Kidney epithelial cell (primary cell): ENCODE measurements at regions not wholly inside any gene's neighbourhood (a gene's known extent, or its start where the extent isn't known, plus 50 kb on each side); places are given as distances from the start of the nearest gene placed in this dataset.

Source experiments
- DNase-seq: peaks from one replicate; pipeline ENCODE4 v3.0.0-alpha.2; 2010; ENCODE audit warnings: low read depth
- H3K27me3 ChIP-seq: 2 replicates; pipeline ENCODE4 v1.6.0; 2011; ENCODE audit warnings: low read length; ENCODE audit not compliant: control insufficient read depth, insufficient read depth
- H3K36me3 ChIP-seq: 2 replicates; pipeline ENCODE4 v1.5.1; 2011; ENCODE audit warnings: low read length; ENCODE audit not compliant: control insufficient read depth, insufficient read depth
- H3K4me3 ChIP-seq: 2 replicates; pipeline ENCODE4 v1.5.1; 2011; ENCODE audit warnings: low read depth, mild to moderate bottlenecking, control low read depth, low read length
- CTCF ChIP-seq: IDR thresholded peaks from 2 replicates; pipeline ENCODE4 v1.5.1; 2011; ENCODE audit warnings: mild to moderate bottlenecking, moderate library complexity, low read length, control low read depth, inconsistent platforms; ENCODE audit not compliant: insufficient read depth, poor library complexity, severe bottlenecking

GRCh38 chr15:25512957-25513356 is 74.1 kb upstream of the UBE3A start:
- Histone ChIP-seq H3K4me3 (no peak overlapping the region), H3K36me3 (no peaks in the 10 kb centered on the region), H3K27me3 (no peaks in the 10 kb centered on the region)
- no peak for TF ChIP-seq CTCF
- no peak for DNase-seq

GRCh38 chr15:25510146-25510545 is 71.3 kb upstream of the UBE3A start:
- no peak for DNase-seq
- TF ChIP-seq CTCF = no peak
- no peaks in the 10 kb centered on the region for H3K36me3 ChIP-seq
- H3K27me3 ChIP-seq = no peaks in the 10 kb centered on the region
- no peak overlapping the region for H3K4me3 ChIP-seq

- Histone ChIP-seq H3K4me3 (no peak overlapping the region), H3K27me3 (no peaks in the 10 kb centered on the region), H3K36me3 (no peaks in the 10 kb centered on the region)
- no peak for TF ChIP-seq CTCF
- no peak for DNase-seq
These were observed 70.9 kb upstream of the UBE3A start for GRCh38 chr15:25509703-25510102.

GRCh38 chr15:25508369-25509002 is 69.7 kb upstream of the UBE3A start:
- Histone ChIP-seq H3K4me3 (no peak overlapping the region), H3K27me3 (no peaks in the 10 kb centered on the region), H3K36me3 (no peaks in the 10 kb centered on the region)
- TF ChIP-seq CTCF = peak; percentile 60
- no peak for DNase-seq

- no peak for DNase-seq
These were observed 65.5 kb upstream of the UBE3A start for GRCh38 chr15:25504307-25504706.

More at GRCh38 chr15:25504307-25504706, 65.5 kb upstream of the UBE3A start:
- H3K4me3 ChIP-seq = no peak overlapping the region
- TF ChIP-seq CTCF = no peak
- H3K36me3 ChIP-seq = no peaks in the 10 kb centered on the region
- no peaks in the 10 kb centered on the region for H3K27me3 ChIP-seq
